ENCODE measurements at regions not wholly inside any gene's neighbourhood (a gene's known extent, or its start where the extent isn't known, plus 50 kb on each side); places are given as distances from the start of the nearest gene placed in this dataset.

DNA sequence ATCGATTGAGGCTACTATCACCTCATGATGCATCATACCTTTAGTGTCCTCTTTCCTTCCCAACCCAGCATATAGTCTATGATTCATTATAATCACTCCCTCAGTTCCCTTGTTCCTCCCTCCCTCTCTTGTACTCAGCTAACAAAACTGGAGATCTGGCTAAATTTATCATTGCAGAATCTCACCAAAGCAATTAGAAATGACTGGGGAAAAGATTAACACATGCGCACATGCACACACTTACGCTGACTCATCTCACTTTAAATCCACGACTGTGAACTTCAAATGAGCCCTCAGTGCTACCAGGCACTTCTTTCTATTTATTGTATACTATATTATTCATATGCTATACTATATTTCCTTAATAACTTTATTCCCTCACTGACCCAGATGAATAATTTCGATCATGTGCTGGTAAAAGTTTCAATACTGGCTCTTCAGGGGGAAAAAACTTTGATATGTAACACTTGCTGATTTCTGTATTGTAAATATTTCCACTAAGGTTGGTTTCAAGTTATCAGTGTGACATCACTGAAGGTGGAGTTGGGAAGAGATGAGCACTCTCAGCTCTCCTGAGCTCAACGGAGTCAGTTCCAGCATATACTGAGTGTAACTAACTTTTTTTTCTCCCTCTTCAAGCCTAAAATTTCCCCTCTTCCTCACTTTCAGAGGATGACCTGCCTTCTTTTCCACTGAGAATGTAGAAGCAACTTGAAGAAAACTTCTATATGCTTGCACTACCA is 613.7 kb upstream of the B3GALT2 start:
- DNase-seq, result peak; percentile 8
- Mint-ChIP-seq H3K4me1 (ENCODE audit: low read depth) (peaks cover 16% of the 10 kb centered on the region), H3K9me3 (no peaks in the 10 kb centered on the region), H3K36me3 (ENCODE audit: low read depth) (no peaks in the 10 kb centered on the region), H3K27me3 (ENCODE audit: low read depth) (no peaks in the 10 kb centered on the region), H3K4me3 (no peak overlapping the region), H3K27ac (no peak overlapping the region)
- CTCF ChIA-PET, result no interaction called here
- intact Hi-C loops (cut with micrococcal nuclease), result loop anchor here (5.0 kb wide), 2 partner anchors 383 to 497 kb away; no protein-coding TSS in a partner anchor

DNA sequence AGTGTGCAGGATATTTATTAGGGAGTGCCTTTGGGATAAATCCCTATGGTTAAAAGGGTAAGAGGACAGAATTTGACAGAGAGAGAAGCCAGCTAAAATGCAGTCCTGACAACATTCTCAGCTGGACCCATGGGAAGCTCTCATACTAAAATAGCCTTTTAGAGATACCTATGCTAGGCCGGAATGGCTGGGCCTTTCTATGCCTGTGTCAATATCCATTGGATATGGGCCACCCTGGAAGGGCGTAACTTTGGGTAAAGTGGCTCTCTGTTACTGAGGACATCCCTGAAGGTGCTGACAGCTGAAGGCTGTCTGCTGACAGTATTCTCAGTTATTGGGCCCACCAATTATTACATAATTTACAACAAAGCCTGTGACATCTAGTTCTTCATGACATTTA is 613.0 kb upstream of the B3GALT2 start:
- no peak for DNase-seq
- H3K9me3 Mint-ChIP-seq, result no peaks in the 10 kb centered on the region
- intact Hi-C loops (cut with micrococcal nuclease), result no loop called here
- no peaks in the 10 kb centered on the region for H3K36me3 Mint-ChIP-seq (ENCODE audit: low read depth)
- peaks cover 16% of the 10 kb centered on the region for H3K4me1 Mint-ChIP-seq (ENCODE audit: low read depth)
- no peaks in the 10 kb centered on the region for H3K27me3 Mint-ChIP-seq (ENCODE audit: low read depth)
- no peak overlapping the region for H3K27ac Mint-ChIP-seq
- CTCF ChIA-PET, result no interaction called here
- H3K4me3 Mint-ChIP-seq, result no peak overlapping the region

DNA sequence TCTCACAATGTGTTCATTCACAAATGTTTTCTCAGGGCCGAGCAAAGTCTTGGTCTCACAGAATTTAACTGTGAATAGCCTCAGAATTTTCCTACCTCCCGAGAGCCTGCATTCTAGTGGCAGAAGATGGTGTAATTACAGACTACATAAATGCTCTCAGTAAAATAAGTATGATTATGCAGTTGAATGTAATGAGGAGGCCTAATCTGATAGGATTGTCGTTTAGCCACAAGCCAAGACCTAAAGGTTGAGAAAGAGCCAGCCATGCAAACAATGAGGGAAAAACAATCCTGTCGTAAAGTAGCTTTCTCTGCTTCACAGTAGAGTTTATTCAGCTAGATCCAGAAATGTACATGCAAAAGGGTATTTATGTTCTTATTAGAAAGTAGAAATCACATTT is 607.8 kb upstream of the B3GALT2 start:
- H3K27me3 Mint-ChIP-seq (ENCODE audit: low read depth), result no peaks in the 10 kb centered on the region
- no peak for DNase-seq
- H3K27ac Mint-ChIP-seq, result no peak overlapping the region
- H3K4me3 Mint-ChIP-seq, result no peak overlapping the region
- CTCF ChIA-PET, result no interaction called here
- no peaks in the 10 kb centered on the region for H3K36me3 Mint-ChIP-seq (ENCODE audit: low read depth)
- H3K4me1 Mint-ChIP-seq (ENCODE audit: low read depth), result peaks cover 2% of the 10 kb centered on the region
- intact Hi-C loops (cut with micrococcal nuclease), result no loop called here
- H3K9me3 Mint-ChIP-seq, result no peaks in the 10 kb centered on the region

DNA sequence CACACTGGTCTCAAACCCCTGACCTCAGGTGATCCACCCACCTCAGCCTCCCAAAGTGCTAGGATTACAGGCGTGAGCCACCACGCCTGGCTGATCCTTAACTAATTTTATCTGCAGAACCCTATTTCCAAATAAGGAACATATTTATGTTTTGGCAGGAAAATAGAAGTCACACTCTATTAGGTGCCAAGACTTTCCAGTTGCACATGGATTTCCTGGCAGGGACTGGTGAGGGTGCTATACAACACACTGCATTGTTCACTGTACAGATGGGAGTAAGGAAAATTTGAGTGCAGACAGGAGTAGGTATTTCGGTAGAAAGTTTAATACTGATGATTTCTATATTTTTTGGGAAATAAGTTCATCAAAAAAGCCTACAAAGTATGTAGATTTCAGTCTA is 605.3 kb upstream of the B3GALT2 start:
- H3K36me3 Mint-ChIP-seq (ENCODE audit: low read depth), result no peaks in the 10 kb centered on the region
- no peak overlapping the region for H3K4me3 Mint-ChIP-seq
- CTCF ChIA-PET, result no interaction called here
- H3K27me3 Mint-ChIP-seq (ENCODE audit: low read depth), result no peaks in the 10 kb centered on the region
- intact Hi-C loops (cut with micrococcal nuclease), result no loop called here
- DNase-seq, result no peak
- no peak overlapping the region for H3K27ac Mint-ChIP-seq
- no peaks in the 10 kb centered on the region for H3K4me1 Mint-ChIP-seq (ENCODE audit: low read depth)
- H3K9me3 Mint-ChIP-seq, result no peaks in the 10 kb centered on the region

DNA sequence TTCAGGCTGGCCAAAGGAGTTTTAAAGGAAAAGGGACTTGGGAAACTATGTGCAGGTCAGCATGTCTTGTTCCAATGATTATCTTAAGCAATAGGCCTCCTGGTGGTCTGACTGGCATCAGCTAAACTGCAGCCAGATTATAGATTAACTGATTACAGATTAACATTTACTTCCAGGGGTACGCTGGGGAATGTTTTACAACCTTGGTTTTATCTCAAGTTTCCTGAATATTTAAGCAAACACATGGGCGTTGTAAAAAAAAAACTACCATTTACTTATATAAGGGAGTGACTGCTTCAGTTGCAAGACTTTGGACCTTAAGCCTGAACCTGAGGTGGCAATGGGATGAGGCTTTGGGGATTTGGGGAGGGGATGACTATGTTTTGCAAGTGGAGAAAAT is 600.6 kb upstream of the B3GALT2 start:
- no peak overlapping the region for H3K27ac Mint-ChIP-seq
- H3K4me1 Mint-ChIP-seq (ENCODE audit: low read depth), result no peaks in the 10 kb centered on the region
- intact Hi-C loops (cut with micrococcal nuclease), result no loop called here
- no peak for DNase-seq
- CTCF ChIA-PET, result no interaction called here
- no peaks in the 10 kb centered on the region for H3K36me3 Mint-ChIP-seq (ENCODE audit: low read depth)
- no peaks in the 10 kb centered on the region for H3K9me3 Mint-ChIP-seq
- H3K27me3 Mint-ChIP-seq (ENCODE audit: low read depth), result no peaks in the 10 kb centered on the region
- no peak overlapping the region for H3K4me3 Mint-ChIP-seq

DNA sequence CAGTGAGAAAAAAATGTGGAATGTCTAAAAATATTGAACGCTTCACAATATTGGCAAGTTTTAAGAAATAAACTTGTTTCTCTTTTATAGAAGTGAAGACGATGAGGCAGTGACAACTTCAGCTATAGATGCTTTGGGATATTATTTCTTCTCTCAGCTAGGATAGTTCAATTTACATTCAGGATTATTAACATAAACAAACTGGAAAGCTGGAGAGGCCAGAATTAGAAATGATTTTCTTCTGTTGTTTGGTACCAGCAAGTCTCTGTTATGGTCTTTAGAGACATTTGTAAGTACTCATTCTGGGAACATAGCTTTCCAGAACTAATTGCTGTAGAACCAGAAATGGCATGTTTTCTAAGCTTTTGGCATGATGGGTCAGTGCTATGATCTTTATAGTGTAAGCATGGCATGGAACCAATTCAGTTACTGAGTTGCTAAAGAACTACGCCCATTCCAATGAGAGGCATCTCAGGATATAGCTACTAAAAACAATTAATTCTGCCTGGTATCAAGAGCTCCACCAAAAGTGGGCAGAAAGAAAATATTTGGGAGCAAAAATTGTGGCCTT is 599.5 kb upstream of the B3GALT2 start:
- no peaks in the 10 kb centered on the region for H3K36me3 Mint-ChIP-seq (ENCODE audit: low read depth)
- H3K9me3 Mint-ChIP-seq, result no peaks in the 10 kb centered on the region
- no peak overlapping the region for H3K27ac Mint-ChIP-seq
- intact Hi-C loops (cut with micrococcal nuclease), result no loop called here
- CTCF ChIA-PET, result interaction anchor here (0.6 to 0.7 kb wide), 2 partner anchors 19 to 32 kb away, joined by 3 read pairs; no protein-coding TSS in a partner anchor
- no peak overlapping the region for H3K4me3 Mint-ChIP-seq
- H3K4me1 Mint-ChIP-seq (ENCODE audit: low read depth), result no peaks in the 10 kb centered on the region
- DNase-seq, result no peak
- no peaks in the 10 kb centered on the region for H3K27me3 Mint-ChIP-seq (ENCODE audit: low read depth)

DNA sequence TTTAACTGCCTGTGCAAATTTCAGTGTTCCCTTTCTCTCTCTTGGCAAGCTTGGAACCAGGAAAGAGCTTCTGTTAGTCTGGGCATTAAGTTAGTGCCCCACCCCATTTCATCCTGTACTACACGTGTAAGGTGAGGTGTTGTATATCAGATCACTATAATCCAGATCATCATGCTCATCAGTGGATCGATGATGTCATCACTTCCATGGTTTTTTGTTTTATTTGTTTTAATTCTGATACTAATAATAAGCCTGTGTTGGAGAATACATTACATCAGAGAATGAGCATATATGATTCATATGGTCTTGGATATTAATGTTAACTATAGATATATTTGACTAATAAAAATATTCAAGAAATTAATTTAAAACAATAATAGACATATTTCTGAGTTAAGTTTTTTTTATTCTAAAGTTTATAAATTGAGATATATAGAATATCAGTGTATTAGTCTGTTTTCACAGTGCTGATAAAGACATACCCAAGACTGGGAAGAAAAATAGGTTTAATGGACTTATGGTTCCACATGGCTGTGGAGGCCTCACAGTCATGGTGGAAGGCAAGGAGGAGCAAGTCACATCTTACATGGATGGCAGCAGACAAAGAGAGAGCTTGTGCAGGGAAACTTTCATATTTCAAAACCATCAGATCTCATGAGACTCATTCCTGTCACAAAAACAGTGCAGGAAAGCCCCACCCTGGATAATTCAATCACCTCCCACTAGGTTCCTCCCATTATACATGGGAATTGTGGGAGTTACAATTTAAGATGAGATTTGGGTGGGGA is 588.3 kb upstream of the B3GALT2 start:
- Mint-ChIP-seq H3K36me3 (ENCODE audit: low read depth) (peaks cover 2% of the 10 kb centered on the region), H3K4me1 (ENCODE audit: low read depth) (peaks cover 3% of the 10 kb centered on the region), H3K9me3 (peaks cover 16% of the 10 kb centered on the region), H3K4me3 (no peak overlapping the region), H3K27me3 (ENCODE audit: low read depth) (no peaks in the 10 kb centered on the region), H3K27ac (no peak overlapping the region)
- CTCF ChIA-PET, result no interaction called here
- intact Hi-C loops (cut with micrococcal nuclease), result no loop called here
- no peak for DNase-seq

DNA sequence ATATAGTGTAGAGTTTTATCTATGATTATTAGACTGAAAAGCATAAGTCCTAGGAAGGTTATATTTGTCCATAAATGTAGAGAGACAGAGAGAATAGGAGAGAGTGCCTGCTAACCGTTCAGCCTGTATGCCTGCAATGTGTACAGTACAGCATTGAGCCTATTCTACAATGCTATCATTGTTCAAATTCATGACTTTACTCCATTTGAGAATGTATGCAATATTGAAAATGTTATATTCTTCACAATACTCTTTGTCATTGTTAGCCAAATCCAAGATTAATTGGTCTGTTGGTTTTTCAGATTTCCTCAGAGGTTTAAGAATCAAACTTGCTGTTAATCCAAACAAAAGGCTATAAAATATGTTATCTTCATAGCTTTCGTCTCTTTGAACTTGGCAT is 585.2 kb upstream of the B3GALT2 start:
- Mint-ChIP-seq H3K36me3 (ENCODE audit: low read depth) (peaks cover 2% of the 10 kb centered on the region), H3K4me3 (no peak overlapping the region), H3K27ac (no peak overlapping the region), H3K9me3 (peaks cover 14% of the 10 kb centered on the region), H3K4me1 (ENCODE audit: low read depth) (peaks cover 3% of the 10 kb centered on the region), H3K27me3 (ENCODE audit: low read depth) (no peaks in the 10 kb centered on the region)
- DNase-seq, result no peak
- CTCF ChIA-PET, result no interaction called here
- intact Hi-C loops (cut with micrococcal nuclease), result no loop called here

DNA sequence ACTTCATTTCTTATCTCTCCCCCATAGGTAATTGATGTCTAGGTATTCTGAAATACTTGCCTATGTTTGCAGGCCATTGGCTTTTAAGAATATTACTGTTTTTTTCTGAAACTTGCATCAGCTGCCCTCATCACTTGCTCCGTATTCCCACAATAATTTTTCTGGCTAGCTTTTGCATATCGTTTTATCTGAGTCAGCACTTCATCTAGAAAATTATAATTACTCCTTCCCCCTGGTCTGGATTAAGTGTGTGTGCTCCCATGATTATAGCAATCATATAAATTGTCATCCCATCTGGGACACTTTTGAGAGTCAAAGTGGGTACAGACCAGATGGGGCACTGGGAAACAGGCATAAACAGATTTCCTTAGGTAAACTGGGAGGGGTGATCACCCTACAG is 583.2 kb upstream of the B3GALT2 start:
- Mint-ChIP-seq H3K27me3 (ENCODE audit: low read depth) (no peaks in the 10 kb centered on the region), H3K4me1 (ENCODE audit: low read depth) (peaks cover 3% of the 10 kb centered on the region), H3K27ac (no peak overlapping the region), H3K36me3 (ENCODE audit: low read depth) (no peaks in the 10 kb centered on the region), H3K4me3 (no peak overlapping the region), H3K9me3 (peaks cover 3% of the 10 kb centered on the region)
- CTCF ChIA-PET, result interaction anchor here (0.6 to 1.0 kb wide), 2 partner anchors 220 to 501 kb away, joined by 3 read pairs; no protein-coding TSS in a partner anchor
- intact Hi-C loops (cut with micrococcal nuclease), result no loop called here
- no peak for DNase-seq

DNA sequence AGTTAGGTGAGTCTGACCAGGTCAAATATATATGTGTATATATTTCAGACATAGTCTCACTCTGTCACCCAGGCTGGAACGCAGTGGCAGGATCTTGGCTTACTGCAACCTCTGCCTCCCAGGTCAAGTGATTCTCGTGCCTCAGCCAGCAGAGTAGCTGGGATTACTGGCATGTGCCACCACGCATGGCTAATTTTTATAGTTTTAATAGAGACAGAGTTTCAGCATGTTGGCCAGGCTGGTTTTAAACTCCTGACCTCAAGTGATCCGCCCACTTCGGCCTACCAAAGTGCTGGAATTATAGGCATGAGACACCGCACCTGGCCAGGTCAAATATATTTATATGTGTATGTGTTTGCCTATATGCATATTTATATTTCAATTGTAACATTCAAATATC is 581.5 kb upstream of the B3GALT2 start:
- H3K27ac Mint-ChIP-seq, result no peak overlapping the region
- H3K27me3 Mint-ChIP-seq (ENCODE audit: low read depth), result no peaks in the 10 kb centered on the region
- no peak overlapping the region for H3K4me3 Mint-ChIP-seq
- H3K4me1 Mint-ChIP-seq (ENCODE audit: low read depth), result no peaks in the 10 kb centered on the region
- CTCF ChIA-PET, result interaction anchor here (0.6 kb wide), 1 partner anchor 522 kb away, joined by 3 read pairs; no protein-coding TSS in a partner anchor
- H3K9me3 Mint-ChIP-seq, result no peaks in the 10 kb centered on the region
- no peaks in the 10 kb centered on the region for H3K36me3 Mint-ChIP-seq (ENCODE audit: low read depth)
- no peak for DNase-seq
- intact Hi-C loops (cut with micrococcal nuclease), result no loop called here

DNA sequence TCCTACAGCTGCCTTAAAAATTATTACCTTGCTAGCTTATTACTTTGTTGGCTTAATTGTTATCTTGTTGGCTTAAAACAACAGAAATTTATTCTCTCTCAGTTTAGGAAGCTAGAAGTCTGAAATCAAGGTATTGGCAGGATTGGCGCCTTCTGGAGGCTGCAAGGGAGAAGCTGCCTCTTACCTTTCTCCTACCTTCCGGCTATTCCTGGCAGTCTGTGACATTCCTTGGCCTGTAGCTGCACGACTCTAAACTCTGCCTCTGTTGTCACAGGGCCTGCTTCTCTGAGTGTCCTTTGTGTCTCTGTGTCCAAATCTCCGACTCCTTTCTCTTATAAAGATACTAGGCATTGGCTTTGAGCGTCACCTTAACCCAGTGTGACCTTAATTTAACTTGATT is 579.9 kb upstream of the B3GALT2 start:
- no peaks in the 10 kb centered on the region for H3K9me3 Mint-ChIP-seq
- CTCF ChIA-PET, result interaction anchor here (0.6 kb wide), 1 partner anchor 20 kb away, joined by 3 read pairs; no protein-coding TSS in a partner anchor
- intact Hi-C loops (cut with micrococcal nuclease), result no loop called here
- no peak overlapping the region for H3K27ac Mint-ChIP-seq
- H3K4me3 Mint-ChIP-seq, result no peak overlapping the region
- no peaks in the 10 kb centered on the region for H3K36me3 Mint-ChIP-seq (ENCODE audit: low read depth)
- H3K4me1 Mint-ChIP-seq (ENCODE audit: low read depth), result no peaks in the 10 kb centered on the region
- DNase-seq, result no peak
- H3K27me3 Mint-ChIP-seq (ENCODE audit: low read depth), result no peaks in the 10 kb centered on the region

DNA sequence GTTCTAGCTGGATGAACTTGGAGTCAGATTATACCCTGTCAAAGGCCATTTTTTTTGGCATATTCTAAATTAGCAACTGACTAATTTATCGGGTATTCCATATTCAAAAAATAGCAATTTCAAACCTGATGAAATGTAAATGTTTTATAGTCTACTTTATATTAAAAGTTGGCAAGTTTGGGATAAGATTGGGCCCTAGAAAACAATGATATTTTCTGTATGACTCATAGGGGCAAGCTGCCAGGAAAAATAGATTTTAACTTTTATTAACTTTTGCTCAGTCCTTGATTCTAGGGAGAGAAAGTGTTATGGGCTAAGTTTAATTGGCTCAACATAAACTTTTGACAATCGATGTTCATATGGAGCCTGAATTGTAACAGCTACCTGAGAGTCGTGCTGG is 576.9 kb upstream of the B3GALT2 start:
- Mint-ChIP-seq H3K4me3 (no peak overlapping the region), H3K4me1 (ENCODE audit: low read depth) (no peaks in the 10 kb centered on the region), H3K36me3 (ENCODE audit: low read depth) (no peaks in the 10 kb centered on the region), H3K27me3 (ENCODE audit: low read depth) (no peaks in the 10 kb centered on the region), H3K9me3 (no peaks in the 10 kb centered on the region), H3K27ac (no peak overlapping the region)
- intact Hi-C loops (cut with micrococcal nuclease), result no loop called here
- CTCF ChIA-PET, result no interaction called here
- DNase-seq, result no peak

DNA sequence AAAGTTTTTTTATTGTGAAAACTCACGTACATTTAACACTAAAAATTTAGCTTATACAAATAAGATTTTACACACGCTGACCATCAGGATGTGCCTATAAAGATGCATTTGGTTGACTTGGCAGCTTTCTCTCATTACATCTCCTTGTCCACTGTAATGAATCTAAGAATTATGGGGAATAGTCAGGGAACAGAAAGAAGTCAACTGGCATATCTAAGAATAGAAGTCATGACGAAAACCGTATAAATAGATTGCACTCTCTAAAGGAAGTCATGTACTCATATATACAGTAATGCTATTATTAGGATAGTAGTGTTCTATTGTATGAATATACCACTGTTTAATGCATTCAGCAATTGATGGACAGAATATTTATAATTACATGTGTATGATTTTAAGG is 575.8 kb upstream of the B3GALT2 start:
- Mint-ChIP-seq H3K9me3 (no peaks in the 10 kb centered on the region), H3K27me3 (ENCODE audit: low read depth) (no peaks in the 10 kb centered on the region), H3K4me3 (no peak overlapping the region), H3K27ac (no peak overlapping the region), H3K4me1 (ENCODE audit: low read depth) (no peaks in the 10 kb centered on the region), H3K36me3 (ENCODE audit: low read depth) (no peaks in the 10 kb centered on the region)
- CTCF ChIA-PET, result no interaction called here
- intact Hi-C loops (cut with micrococcal nuclease), result no loop called here
- DNase-seq, result no peak
